ENCODE measurements at regions not wholly inside any gene's neighbourhood (a gene's known extent, or its start where the extent isn't known, plus 50 kb on each side); places are given as distances from the start of the nearest gene placed in this dataset.
"Not testable (repeated sequence)": the region's sequence is repeated elsewhere in the genome, so short reads cannot be mapped to it uniquely, and the experiment has no call there.

DNA sequence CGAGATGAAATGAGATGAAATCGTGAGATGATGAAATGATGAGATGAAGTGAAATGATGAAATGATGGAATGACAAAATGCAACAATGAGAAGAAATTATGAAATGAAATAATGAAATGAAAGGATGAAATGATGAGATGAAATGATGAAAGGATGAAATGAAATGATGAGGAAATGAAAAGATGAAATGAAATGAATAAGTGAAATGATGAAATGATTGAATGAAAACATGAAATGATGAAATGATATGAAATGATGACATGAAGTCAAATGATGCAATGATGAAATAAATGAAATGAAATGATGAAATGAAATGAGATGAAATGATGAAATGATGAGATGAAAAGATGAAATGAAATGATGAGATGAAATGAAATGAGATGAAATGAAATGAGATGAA, 467.7 kb downstream of the FAM72C start:
- TF ChIP-seq, protein P1, sequence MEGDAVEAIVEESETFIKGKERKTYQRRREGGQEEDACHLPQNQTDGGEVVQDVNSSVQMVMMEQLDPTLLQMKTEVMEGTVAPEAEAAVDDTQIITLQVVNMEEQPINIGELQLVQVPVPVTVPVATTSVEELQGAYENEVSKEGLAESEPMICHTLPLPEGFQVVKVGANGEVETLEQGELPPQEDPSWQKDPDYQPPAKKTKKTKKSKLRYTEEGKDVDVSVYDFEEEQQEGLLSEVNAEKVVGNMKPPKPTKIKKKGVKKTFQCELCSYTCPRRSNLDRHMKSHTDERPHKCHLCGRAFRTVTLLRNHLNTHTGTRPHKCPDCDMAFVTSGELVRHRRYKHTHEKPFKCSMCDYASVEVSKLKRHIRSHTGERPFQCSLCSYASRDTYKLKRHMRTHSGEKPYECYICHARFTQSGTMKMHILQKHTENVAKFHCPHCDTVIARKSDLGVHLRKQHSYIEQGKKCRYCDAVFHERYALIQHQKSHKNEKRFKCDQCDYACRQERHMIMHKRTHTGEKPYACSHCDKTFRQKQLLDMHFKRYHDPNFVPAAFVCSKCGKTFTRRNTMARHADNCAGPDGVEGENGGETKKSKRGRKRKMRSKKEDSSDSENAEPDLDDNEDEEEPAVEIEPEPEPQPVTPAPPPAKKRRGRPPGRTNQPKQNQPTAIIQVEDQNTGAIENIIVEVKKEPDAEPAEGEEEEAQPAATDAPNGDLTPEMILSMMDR (conservative IDR thresholded peaks at IDR 0.05; ENCODE audit: low read length): not testable (repeated sequence)
- not testable (repeated sequence) for TF ChIP-seq EZH2phosphoT487 (IDR thresholded peaks at IDR 0.05; ENCODE audit: borderline replicate concordance)

All from Loucy (cell line).